GM12872 (cell line): ENCODE measurements at regions not wholly inside any gene's neighbourhood (a gene's known extent, or its start where the extent isn't known, plus 50 kb on each side); places are given as distances from the start of the nearest gene placed in this dataset.

Source experiments
- TF ChIP-seq, protein P1 (sequence below): IDR thresholded peaks from 3 replicates; pipeline ENCODE4 v1.5.1; 2011; ENCODE audit warnings: low read depth, mild to moderate bottlenecking, low read length, moderate library complexity; ENCODE audit not compliant: insufficient read depth

DNA sequence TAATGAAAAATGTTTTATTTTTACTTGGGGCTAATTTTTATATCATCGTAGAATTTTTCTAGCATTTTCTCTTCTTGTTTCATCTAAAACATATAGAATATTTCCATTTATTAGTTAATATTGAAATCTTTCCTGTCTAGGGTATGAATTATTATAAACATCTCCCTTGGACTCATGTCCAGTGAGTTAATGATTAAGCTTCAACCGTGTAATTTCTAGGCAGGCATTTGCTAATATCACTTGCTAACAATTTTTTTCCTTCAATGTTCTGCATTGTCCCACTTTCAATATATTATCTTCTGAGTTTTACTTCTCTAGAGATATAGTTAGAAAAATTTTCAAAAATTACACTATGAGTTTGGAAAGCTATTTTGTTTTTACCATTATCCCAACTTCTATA, 1371.6 kb upstream of the EPHA6 start:
- TF ChIP-seq, protein P1, sequence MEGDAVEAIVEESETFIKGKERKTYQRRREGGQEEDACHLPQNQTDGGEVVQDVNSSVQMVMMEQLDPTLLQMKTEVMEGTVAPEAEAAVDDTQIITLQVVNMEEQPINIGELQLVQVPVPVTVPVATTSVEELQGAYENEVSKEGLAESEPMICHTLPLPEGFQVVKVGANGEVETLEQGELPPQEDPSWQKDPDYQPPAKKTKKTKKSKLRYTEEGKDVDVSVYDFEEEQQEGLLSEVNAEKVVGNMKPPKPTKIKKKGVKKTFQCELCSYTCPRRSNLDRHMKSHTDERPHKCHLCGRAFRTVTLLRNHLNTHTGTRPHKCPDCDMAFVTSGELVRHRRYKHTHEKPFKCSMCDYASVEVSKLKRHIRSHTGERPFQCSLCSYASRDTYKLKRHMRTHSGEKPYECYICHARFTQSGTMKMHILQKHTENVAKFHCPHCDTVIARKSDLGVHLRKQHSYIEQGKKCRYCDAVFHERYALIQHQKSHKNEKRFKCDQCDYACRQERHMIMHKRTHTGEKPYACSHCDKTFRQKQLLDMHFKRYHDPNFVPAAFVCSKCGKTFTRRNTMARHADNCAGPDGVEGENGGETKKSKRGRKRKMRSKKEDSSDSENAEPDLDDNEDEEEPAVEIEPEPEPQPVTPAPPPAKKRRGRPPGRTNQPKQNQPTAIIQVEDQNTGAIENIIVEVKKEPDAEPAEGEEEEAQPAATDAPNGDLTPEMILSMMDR, result no peak

DNA sequence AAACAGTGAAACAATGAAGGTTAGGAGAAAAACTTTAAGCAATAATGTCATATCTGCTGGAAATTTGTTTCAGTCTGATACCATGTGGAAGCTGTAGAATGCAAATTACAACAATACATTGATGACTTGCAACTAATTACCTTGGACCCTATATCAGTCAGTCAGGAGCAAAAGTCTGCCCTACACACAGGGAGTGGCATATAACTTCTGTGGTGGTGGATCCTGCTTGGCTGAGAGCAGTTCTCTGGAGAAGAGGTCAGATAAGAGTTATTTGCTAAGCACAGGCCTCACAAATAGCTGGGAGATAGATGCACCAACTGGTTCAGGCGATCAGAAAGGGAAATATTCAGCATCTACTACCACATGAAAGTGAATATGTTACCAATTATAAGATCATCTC, 1364.6 kb upstream of the EPHA6 start:
- TF ChIP-seq, protein P1, result no peak

GRCh38 chr3:95453242-95453641, 1361.2 kb upstream of the EPHA6 start:
- TF ChIP-seq, protein P1, result no peak

GRCh38 chr3:95456835-95457234, 1357.6 kb upstream of the EPHA6 start:
- TF ChIP-seq, protein P1, result no peak

- TF ChIP-seq, protein P1, result no peak
Measured at GRCh38 chr3:95459706-95460105, 1354.7 kb upstream of the EPHA6 start.

DNA sequence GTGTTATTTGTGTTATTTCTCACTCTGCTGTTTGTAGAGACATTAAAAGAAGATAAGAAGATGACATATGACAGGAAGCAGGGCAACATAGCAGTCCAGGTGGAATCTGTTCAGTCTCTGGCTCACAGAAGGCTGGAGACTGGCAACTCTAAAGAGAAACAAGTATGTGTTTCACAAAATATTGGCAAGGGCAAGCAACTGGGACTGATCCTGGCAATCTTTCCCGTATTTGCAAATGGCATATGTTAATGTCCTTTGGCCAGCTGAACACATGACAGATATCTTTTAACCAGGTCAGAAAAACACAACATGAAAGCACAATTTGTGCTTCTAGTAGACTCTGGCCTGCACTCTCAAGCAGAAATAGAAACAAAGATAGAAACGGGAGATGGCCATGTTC, 1354.1 kb upstream of the EPHA6 start:
- TF ChIP-seq, protein P1, result no peak

- TF ChIP-seq, protein P1, result no peak
Measured at GRCh38 chr3:95462161-95462560, 1352.2 kb upstream of the EPHA6 start.

DNA sequence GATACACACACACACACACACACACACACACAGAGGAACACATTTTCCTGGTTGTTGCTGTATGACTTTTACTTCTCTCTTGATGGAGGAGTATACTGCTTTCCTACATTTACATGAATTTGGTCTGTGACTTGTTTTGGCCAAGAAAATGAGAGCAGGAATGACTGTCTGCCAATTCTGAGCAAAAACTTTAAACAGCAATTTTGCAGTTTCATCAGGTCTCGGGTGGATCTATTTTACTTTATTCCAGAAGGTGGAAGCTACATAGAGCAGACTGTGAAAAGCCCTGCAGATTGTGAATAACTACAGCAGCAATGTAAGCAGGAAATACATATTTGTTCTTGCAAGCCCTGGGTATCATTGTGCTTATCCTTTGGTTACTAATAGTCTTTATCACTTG, 1350.0 kb upstream of the EPHA6 start:
- TF ChIP-seq, protein P1, result no peak
